ENCODE measurements at regions not wholly inside any gene's neighbourhood (a gene's known extent, or its start where the extent isn't known, plus 50 kb on each side); places are given as distances from the start of the nearest gene placed in this dataset.

- in situ Hi-C loops (cut with MboI; ENCODE audit: low sequenced_read_pairs): no loop called here
Observed at GRCh38 chr2:16851126-16851525, 185.5 kb upstream of the CYRIA start.

- in situ Hi-C loops (cut with MboI; ENCODE audit: low sequenced_read_pairs): no loop called here
Observed at GRCh38 chr2:16840496-16841172, 175.0 kb upstream of the CYRIA start.

- in situ Hi-C loops (cut with MboI; ENCODE audit: low sequenced_read_pairs): no loop called here
Observed at GRCh38 chr2:16832910-16833309, 167.3 kb upstream of the CYRIA start.

GRCh38 chr2:16828828-16829160 is 163.2 kb upstream of the CYRIA start:
- in situ Hi-C loops (cut with MboI; ENCODE audit: low sequenced_read_pairs): no loop called here

GRCh38 chr2:16828044-16828827 is 162.6 kb upstream of the CYRIA start:
- in situ Hi-C loops (cut with MboI; ENCODE audit: low sequenced_read_pairs): no loop called here

- in situ Hi-C loops (cut with MboI; ENCODE audit: low sequenced_read_pairs): no loop called here
Observed at GRCh38 chr2:16824472-16824871, 158.8 kb upstream of the CYRIA start.

GRCh38 chr2:16821692-16822091 is 156.1 kb upstream of the CYRIA start:
- in situ Hi-C loops (cut with MboI; ENCODE audit: low sequenced_read_pairs): no loop called here

GRCh38 chr2:16818203-16818556 is 152.5 kb upstream of the CYRIA start:
- in situ Hi-C loops (cut with MboI; ENCODE audit: low sequenced_read_pairs): no loop called here

GRCh38 chr2:16817305-16818202 is 151.9 kb upstream of the CYRIA start:
- in situ Hi-C loops (cut with MboI; ENCODE audit: low sequenced_read_pairs): no loop called here

- in situ Hi-C loops (cut with MboI; ENCODE audit: low sequenced_read_pairs): no loop called here
Observed at GRCh38 chr2:16816522-16816921, 150.9 kb upstream of the CYRIA start.

GRCh38 chr2:16816016-16816415 is 150.4 kb upstream of the CYRIA start:
- in situ Hi-C loops (cut with MboI; ENCODE audit: low sequenced_read_pairs): no loop called here

- in situ Hi-C loops (cut with MboI; ENCODE audit: low sequenced_read_pairs): no loop called here
Observed at GRCh38 chr2:16813593-16813992, 148.0 kb upstream of the CYRIA start.

- in situ Hi-C loops (cut with MboI; ENCODE audit: low sequenced_read_pairs): no loop called here
Observed at GRCh38 chr2:16798472-16798871, 132.8 kb upstream of the CYRIA start.

GRCh38 chr2:16791496-16791895 is 125.9 kb upstream of the CYRIA start:
- in situ Hi-C loops (cut with MboI; ENCODE audit: low sequenced_read_pairs): no loop called here

- in situ Hi-C loops (cut with MboI; ENCODE audit: low sequenced_read_pairs): no loop called here
Observed at GRCh38 chr2:16785149-16785548, 119.5 kb upstream of the CYRIA start.

- in situ Hi-C loops (cut with MboI; ENCODE audit: low sequenced_read_pairs): no loop called here
Observed at GRCh38 chr2:16784652-16785051, 119.0 kb upstream of the CYRIA start.

- in situ Hi-C loops (cut with MboI; ENCODE audit: low sequenced_read_pairs): no loop called here
Observed at GRCh38 chr2:16777123-16777870, 111.7 kb upstream of the CYRIA start.

GRCh38 chr2:16775899-16776231 is 110.2 kb upstream of the CYRIA start:
- in situ Hi-C loops (cut with MboI; ENCODE audit: low sequenced_read_pairs): no loop called here

- in situ Hi-C loops (cut with MboI; ENCODE audit: low sequenced_read_pairs): no loop called here
Observed at GRCh38 chr2:16774980-16775898, 109.6 kb upstream of the CYRIA start.

- in situ Hi-C loops (cut with MboI; ENCODE audit: low sequenced_read_pairs): no loop called here
Observed at GRCh38 chr2:16774091-16774490, 108.5 kb upstream of the CYRIA start.

Measured in HL-60/S4 treated with phorbol 12-myristate 13-acetate at 8.2 ng/mL for 4 days and 3 days (cell line).